ENCODE measurements at regions not wholly inside any gene's neighbourhood (a gene's known extent, or its start where the extent isn't known, plus 50 kb on each side); places are given as distances from the start of the nearest gene placed in this dataset.
"Not testable (repeated sequence)": the region's sequence is repeated elsewhere in the genome, so short reads cannot be mapped to it uniquely, and the experiment has no call there.

DNA sequence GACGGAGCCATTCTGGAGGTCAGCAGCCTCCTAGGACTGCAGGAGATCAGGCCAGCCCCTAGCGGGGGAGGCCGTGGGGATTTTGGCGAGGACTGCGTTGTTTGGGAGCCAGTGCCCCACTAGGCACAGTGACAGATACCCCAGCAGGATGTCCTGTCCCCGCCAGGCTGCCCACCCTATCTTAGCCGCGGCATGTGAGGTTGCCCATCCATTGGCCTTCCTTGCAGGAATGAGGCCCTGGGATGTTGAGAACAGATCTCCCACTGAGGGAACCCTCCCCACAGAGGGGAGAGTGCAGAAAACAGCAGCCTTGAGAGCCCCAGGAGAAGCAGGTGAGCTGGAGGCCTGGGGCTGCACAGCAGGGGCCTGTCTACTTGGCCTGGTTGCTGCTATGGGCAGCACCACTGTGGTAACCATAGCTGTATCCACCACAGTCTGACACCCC, 385.5 kb downstream of the TMEM121 start:
- TF ChIP-seq EZH2 (IDR thresholded peaks at IDR 0.05; ENCODE audit: insufficient read depth, poor library complexity, severe bottlenecking); EZH2phosphoT487 (IDR thresholded peaks at IDR 0.05; ENCODE audit: insufficient read depth, low read depth): not testable (repeated sequence)
